ENCODE measurements at regions not wholly inside any gene's neighbourhood (a gene's known extent, or its start where the extent isn't known, plus 50 kb on each side); places are given as distances from the start of the nearest gene placed in this dataset.

- Histone ChIP-seq H3K4me3 (no peak overlapping the region), H3K27ac (no peak overlapping the region)
- TF ChIP-seq CTCF (IDR thresholded peaks at IDR 0.05): no peak
- DNase-seq (ENCODE audit: low spot score): peak; percentile 60
Observed at GRCh38 chr22:49021926-49022815, 805.5 kb downstream of the BRD1 start.

GRCh38 chr22:49021131-49021925 is 806.3 kb downstream of the BRD1 start:
- H3K4me3 ChIP-seq: no peak overlapping the region
- no peak overlapping the region for H3K27ac ChIP-seq
- TF ChIP-seq CTCF (IDR thresholded peaks at IDR 0.05): no peak
- peak; percentile 70 for DNase-seq (ENCODE audit: low spot score)

GRCh38 chr22:49019737-49020713 is 807.6 kb downstream of the BRD1 start:
- Histone ChIP-seq H3K4me3 (no peak overlapping the region), H3K27ac (no peak overlapping the region)
- TF ChIP-seq CTCF (IDR thresholded peaks at IDR 0.05): no peak
- peak; percentile 43 for DNase-seq (ENCODE audit: low spot score)

- DNase-seq (ENCODE audit: low spot score): peak; percentile 41
- TF ChIP-seq CTCF (IDR thresholded peaks at IDR 0.05): no peak
- Histone ChIP-seq H3K4me3 (no peak overlapping the region), H3K27ac (no peak overlapping the region)
Observed at GRCh38 chr22:49018601-49019000, 809.1 kb downstream of the BRD1 start.

- no peak for TF ChIP-seq CTCF (IDR thresholded peaks at IDR 0.05)
- DNase-seq (ENCODE audit: low spot score): peak; percentile 41
Observed at GRCh38 chr22:49017482-49018329, 810.0 kb downstream of the BRD1 start.

More at GRCh38 chr22:49017482-49018329, 810.0 kb downstream of the BRD1 start:
- no peak overlapping the region for H3K4me3 ChIP-seq
- no peak overlapping the region for H3K27ac ChIP-seq
